ENCODE measurements at regions not wholly inside any gene's neighbourhood (a gene's known extent, or its start where the extent isn't known, plus 50 kb on each side); places are given as distances from the start of the nearest gene placed in this dataset.
"Not testable (repeated sequence)": the region's sequence is repeated elsewhere in the genome, so short reads cannot be mapped to it uniquely, and the experiment has no call there.

DNA sequence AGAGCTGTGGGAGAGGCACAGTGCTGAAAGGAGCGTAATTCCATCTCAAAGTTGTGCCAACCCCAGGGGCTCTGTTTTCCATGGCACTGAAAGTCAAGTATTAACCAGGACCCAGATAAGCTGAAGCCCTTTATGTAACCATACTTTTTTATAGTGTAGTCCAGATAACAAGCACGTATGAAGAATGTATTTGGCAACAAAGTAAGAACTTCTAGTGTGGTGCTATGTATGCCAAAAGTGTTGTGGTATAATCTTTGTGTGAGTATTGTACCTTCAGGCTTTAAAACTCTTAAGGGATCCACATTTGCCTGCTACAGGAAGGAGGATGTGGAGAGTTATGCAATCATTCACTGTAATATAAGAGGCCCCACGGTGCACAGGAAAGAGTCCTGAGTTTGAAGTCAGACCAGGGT, 129.4 kb downstream of the IBTK start:
- no peaks in the 10 kb centered on the region for H3K9me3 Mint-ChIP-seq
- H3K4me3 Mint-ChIP-seq = no peak overlapping the region
- H3K27ac Mint-ChIP-seq = no peak overlapping the region
- no peaks in the 10 kb centered on the region for H3K27me3 Mint-ChIP-seq
- peaks cover 4% of the 10 kb centered on the region for H3K4me1 Mint-ChIP-seq
- H3K36me3 Mint-ChIP-seq = peaks cover 1% of the 10 kb centered on the region
- ATAC-seq (ENCODE audit: low read depth) = no peak
- DNase-seq (ENCODE audit: low spot score in 2 of 2) = no peak

DNA sequence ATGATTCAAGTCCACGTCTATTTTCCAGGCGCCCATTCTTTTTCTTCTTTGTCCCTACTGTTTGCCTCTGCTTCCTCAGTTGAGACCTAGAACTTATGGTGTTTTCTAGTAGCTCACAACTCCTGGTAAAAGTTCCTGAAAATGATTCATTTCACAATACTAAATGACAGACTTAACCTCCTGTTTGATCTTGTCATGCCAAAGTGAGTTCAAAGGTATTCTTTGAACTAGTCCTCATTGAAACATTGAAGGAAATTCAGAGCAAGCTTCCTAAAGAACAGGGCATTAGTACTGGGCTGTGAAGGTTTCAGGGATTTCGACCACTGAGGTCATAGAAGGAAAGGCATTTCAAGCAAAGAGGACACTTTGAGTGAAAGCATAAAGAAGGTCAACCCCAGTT, 132.8 kb downstream of the IBTK start:
- ATAC-seq (ENCODE audit: low read depth) = no peak
- Mint-ChIP-seq H3K27ac (no peak overlapping the region), H3K4me1 (peaks cover 4% of the 10 kb centered on the region), H3K27me3 (no peaks in the 10 kb centered on the region), H3K9me3 (peaks cover 3% of the 10 kb centered on the region), H3K4me3 (no peak overlapping the region), H3K36me3 (no peaks in the 10 kb centered on the region)
- DNase-seq (ENCODE audit: low spot score in 2 of 2) = no peak

DNA sequence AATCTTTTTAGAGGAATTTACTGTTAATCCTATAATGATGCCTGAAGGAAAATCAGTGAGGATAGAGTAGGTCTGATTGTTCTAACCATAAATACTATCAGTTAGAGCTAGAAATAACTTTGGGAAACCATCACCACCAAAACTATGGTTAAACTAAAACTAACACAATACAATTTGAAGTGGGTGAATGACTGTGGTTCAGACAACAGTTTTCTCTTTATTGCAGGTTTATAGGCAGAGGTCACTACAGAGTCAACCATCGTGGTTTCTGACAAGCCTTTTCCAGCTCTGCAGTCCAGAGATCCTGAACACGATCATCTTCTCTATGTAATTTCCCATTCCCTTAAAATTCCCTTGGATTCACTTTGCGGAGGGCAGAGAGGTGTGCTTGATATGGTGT, 134.3 kb downstream of the IBTK start:
- H3K27ac Mint-ChIP-seq = no peak overlapping the region
- peaks cover 4% of the 10 kb centered on the region for H3K4me1 Mint-ChIP-seq
- no peak for ATAC-seq (ENCODE audit: low read depth)
- no peak for DNase-seq (ENCODE audit: low spot score in 2 of 2)
- no peaks in the 10 kb centered on the region for H3K27me3 Mint-ChIP-seq
- peaks cover 15% of the 10 kb centered on the region for H3K9me3 Mint-ChIP-seq
- H3K36me3 Mint-ChIP-seq = no peaks in the 10 kb centered on the region
- no peak overlapping the region for H3K4me3 Mint-ChIP-seq

DNA sequence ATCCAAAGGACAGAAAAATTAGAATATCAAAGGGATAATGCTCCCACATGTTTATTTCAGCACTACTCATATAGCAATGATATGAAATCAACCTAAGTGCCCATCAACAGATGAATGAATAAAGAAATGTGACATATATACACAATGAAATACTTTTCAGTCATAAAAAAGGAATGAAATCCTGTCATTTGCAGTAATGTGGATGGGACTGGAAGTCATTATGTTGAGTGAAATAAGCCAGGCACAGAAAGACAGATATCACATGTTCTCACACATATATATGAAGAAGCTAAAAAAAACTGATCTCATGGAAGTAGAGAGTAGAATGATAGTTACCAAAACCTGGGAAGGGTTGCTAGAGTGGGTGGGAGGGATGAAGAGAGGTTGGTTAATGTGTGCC, 135.7 kb downstream of the IBTK start:
- no peak for DNase-seq (ENCODE audit: low spot score in 2 of 2)
- peaks cover 4% of the 10 kb centered on the region for H3K4me1 Mint-ChIP-seq
- H3K27me3 Mint-ChIP-seq = no peaks in the 10 kb centered on the region
- peaks cover 15% of the 10 kb centered on the region for H3K9me3 Mint-ChIP-seq
- no peak overlapping the region for H3K27ac Mint-ChIP-seq
- H3K36me3 Mint-ChIP-seq = no peaks in the 10 kb centered on the region
- no peak for ATAC-seq (ENCODE audit: low read depth)
- H3K4me3 Mint-ChIP-seq = no peak overlapping the region

DNA sequence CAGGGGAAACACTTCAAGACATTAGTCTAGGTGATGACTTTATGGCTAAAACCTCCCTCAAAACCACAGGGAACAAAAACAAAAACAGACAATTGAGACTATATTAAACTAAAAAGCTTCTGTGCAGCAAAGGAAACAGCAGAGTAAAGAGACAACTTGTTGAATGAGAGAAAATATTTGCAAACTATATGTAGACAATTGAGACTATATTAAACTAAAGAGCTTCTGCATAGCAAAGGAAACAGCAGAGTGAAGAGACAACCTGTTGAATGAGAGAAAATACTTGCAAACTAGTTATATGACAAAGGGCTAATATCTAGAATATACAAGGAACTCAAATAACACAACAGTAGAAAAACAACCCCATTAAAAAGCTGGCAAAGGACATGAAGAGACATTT, 136.4 kb downstream of the IBTK start:
- H3K4me1 Mint-ChIP-seq = peaks cover 2% of the 10 kb centered on the region
- H3K27ac Mint-ChIP-seq = no peak overlapping the region
- DNase-seq (ENCODE audit: low spot score in 2 of 2) = no peak
- no peak for ATAC-seq (ENCODE audit: low read depth)
- no peak overlapping the region for H3K4me3 Mint-ChIP-seq
- no peaks in the 10 kb centered on the region for H3K36me3 Mint-ChIP-seq
- H3K27me3 Mint-ChIP-seq = no peaks in the 10 kb centered on the region
- H3K9me3 Mint-ChIP-seq = peaks cover 15% of the 10 kb centered on the region

DNA sequence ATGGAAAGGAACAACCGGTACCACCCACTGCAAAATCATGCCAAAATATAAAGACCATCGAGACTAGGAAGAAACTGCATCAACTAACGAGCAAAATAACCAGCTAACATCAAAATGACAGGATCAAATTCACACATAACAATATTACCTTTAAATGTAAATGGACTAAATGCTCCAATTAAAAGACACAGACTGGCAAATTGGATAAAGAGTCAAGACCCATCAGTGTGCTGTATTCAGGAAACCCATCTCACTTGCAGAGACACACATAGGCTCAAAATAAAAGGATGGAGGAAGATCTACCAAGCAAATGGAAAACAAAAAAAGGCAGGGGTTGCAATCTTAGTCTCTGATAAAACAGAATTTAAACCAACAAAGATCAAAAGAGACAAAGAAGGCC, 144.4 kb downstream of the IBTK start:
- ATAC-seq (ENCODE audit: low read depth); H3K27me3 Mint-ChIP-seq; H3K27ac Mint-ChIP-seq; H3K4me3 Mint-ChIP-seq; H3K4me1 Mint-ChIP-seq; H3K9me3 Mint-ChIP-seq; H3K36me3 Mint-ChIP-seq; DNase-seq (ENCODE audit: low spot score in 2 of 2): not testable (repeated sequence)

DNA sequence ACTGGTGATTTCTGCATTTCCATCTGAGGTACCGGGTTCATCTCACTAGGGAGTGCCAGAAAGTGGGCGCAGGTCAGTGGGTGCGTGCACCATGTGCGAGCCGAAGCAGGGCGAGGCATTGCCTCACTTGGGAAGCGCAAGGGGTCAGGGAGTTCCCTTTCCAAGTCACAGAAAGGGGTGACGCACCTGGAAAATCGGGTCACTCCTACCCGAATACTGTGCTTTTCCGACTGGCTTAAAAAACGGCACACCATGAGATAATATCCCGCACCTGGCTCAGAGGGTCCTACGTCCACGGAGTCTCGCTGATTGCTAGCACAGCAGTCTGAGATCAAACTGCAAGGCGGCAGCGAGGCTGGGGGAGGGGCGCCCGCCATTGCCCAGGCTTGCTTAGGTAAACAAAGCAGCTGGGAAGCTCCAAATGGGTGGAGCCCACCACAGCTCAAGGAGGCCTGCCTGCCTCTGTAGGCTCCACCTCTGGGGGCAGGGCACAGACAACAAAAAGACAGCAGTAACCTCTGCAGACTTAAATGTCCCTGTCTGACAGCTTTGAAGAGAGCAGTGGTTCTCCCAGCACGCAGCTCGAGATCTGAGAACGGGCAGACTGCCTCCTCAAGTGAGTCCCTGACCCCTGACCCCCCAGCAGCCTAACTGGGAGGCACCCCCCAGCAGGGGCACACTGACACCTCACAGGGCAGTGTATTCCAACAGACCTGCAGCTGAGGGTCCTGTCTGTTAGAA, 146.0 kb downstream of the IBTK start:
- H3K36me3 Mint-ChIP-seq; ATAC-seq (ENCODE audit: low read depth); H3K27ac Mint-ChIP-seq; H3K9me3 Mint-ChIP-seq; H3K27me3 Mint-ChIP-seq; DNase-seq (ENCODE audit: low spot score in 2 of 2); H3K4me3 Mint-ChIP-seq; H3K4me1 Mint-ChIP-seq: not testable (repeated sequence)

DNA sequence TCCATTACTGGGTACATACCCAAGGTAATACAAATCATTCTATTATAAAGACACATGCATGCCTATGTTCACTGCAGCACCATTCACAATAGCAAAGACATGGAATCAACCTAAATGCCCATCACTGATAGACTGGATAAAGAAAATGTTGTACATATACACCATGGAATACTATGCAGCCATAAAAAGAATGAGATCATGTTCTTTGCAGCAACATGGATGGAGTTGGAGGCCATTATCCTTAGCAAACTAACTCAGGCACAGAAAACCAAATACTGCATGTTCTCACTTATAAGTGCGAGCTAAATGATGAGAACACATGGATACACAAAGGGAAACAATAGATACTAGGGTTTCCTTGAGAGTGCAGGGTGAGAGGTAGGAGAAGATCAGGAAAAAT, 146.8 kb downstream of the IBTK start:
- H3K36me3 Mint-ChIP-seq; DNase-seq (ENCODE audit: low spot score in 2 of 2); H3K4me3 Mint-ChIP-seq; H3K4me1 Mint-ChIP-seq; H3K27ac Mint-ChIP-seq; H3K27me3 Mint-ChIP-seq; ATAC-seq (ENCODE audit: low read depth); H3K9me3 Mint-ChIP-seq: not testable (repeated sequence)

DNA sequence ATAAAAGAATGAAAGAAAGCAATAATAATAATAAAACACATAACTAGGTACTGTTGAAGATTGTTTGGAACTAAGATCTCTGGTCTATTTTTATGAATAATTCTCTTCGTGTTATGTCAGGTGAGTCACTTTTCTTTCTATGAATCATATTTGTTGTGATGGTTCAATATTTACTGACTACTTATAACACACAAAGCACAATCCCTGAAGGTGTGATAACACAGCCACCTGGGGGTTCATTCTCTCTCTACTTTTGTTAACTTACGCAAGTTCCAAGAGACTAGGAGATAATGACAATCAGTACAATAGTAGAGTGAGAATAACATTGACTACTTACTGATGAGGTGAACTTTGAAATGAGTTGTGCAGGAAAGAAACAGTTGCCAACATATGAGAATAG, 149.9 kb downstream of the IBTK start:
- Mint-ChIP-seq H3K9me3 (no peaks in the 10 kb centered on the region), H3K4me3 (no peak overlapping the region), H3K27me3 (peaks cover 3% of the 10 kb centered on the region), H3K36me3 (no peaks in the 10 kb centered on the region), H3K4me1 (no peaks in the 10 kb centered on the region), H3K27ac (no peak overlapping the region)
- DNase-seq (ENCODE audit: low spot score in 2 of 2) (no peak), ATAC-seq (ENCODE audit: low read depth) (no peak)

DNA sequence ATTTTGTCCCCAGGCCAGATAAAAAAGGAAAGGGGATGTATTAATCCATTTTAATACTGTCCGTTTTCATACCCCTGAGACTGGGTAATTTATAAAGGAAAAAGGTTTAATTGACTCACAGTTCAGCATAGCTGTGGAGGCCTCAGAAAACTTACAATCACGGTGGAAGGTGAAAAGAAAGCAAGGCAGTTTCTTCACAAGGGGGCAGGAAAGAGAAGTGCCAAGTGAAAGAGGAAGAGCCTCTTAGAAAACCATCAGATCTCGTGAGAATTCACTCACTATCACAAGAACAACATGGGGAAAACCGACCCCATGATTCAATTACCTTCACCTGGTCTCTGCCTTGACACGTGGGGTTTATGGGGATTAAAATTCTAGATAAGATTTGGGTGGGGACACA, 152.5 kb downstream of the IBTK start:
- H3K4me1 Mint-ChIP-seq = no peaks in the 10 kb centered on the region
- ATAC-seq (ENCODE audit: low read depth) (no peak), DNase-seq (ENCODE audit: low spot score in 2 of 2) (no peak)
- H3K27ac Mint-ChIP-seq = no peak overlapping the region
- H3K27me3 Mint-ChIP-seq = peaks cover 3% of the 10 kb centered on the region
- H3K4me3 Mint-ChIP-seq = no peak overlapping the region
- no peaks in the 10 kb centered on the region for H3K9me3 Mint-ChIP-seq
- no peaks in the 10 kb centered on the region for H3K36me3 Mint-ChIP-seq

DNA sequence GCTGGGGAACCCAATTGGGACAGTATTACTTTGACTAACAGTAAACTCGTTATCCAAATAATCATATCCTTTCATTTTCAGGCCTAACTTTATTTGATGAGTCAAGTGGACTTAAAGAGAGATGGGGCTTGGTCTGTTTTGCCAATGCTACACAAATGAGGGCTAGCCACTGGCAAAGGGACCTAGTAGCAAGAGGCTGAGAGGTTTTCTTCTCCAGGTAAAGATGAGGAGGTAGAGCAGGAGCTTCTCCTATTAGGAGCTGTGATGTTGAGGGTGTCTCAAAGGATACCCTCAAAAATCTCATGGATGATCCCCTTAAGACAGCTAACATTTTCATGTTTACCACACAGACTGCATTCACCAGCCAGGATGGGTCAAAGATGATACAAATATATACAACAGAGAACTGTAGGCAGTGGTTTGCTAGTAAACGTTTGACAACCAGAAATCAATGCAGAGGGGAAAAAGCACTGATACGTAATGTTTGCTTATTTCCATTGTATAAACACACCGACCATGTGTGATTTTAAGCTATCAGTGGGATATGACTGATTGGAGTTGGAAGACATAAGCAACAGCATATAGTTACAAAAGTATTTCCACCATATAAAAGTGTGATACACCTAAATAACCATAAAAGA, 153.3 kb downstream of the IBTK start:
- Mint-ChIP-seq H3K4me3 (no peak overlapping the region), H3K27me3 (peaks cover 3% of the 10 kb centered on the region), H3K4me1 (no peaks in the 10 kb centered on the region), H3K27ac (no peak overlapping the region), H3K9me3 (no peaks in the 10 kb centered on the region), H3K36me3 (no peaks in the 10 kb centered on the region)
- DNase-seq (ENCODE audit: low spot score in 2 of 2) = no peak
- no peak for ATAC-seq (ENCODE audit: low read depth)

DNA sequence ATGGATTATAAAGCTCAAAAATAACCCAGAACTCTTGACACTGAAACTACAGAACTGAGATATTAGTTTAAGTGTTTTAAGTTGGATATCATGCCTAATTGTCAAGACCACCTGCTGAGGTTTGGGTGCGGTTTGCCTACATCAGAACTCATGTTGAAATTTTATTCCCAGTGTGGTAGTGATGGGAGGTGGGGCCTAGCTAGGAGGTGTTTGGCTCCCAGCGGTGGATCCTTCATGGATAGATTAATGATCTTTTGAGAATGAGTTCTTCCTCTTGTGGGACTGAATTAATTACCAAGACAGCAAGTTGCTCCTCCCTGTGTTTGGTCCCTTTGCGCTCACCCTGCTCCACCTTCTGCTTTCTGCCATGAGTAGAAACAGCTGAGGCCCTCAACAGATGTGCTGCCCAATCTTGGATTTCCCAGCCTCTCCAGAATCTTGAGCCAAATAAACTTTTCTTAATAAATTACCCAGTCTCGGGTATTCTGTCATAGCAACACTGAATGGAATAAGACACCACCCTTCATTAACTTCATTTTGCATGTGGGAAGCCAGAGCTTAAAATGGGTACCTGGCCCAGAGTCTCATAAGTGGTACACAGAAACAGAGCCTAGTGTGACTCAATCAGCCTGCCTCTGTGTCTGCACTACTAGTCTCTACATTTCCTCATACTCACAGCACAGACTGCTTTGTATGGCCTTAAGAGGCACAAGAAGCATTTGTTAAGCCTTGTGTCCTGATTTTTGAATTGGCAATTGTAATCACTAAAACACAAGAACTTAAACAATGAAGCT, 158.4 kb downstream of the IBTK start:
- H3K4me3 Mint-ChIP-seq = no peak overlapping the region
- DNase-seq (ENCODE audit: low spot score in 2 of 2) (no peak), ATAC-seq (ENCODE audit: low read depth) (no peak)
- H3K27me3 Mint-ChIP-seq = no peaks in the 10 kb centered on the region
- H3K4me1 Mint-ChIP-seq = no peaks in the 10 kb centered on the region
- no peak overlapping the region for H3K27ac Mint-ChIP-seq
- H3K36me3 Mint-ChIP-seq = no peaks in the 10 kb centered on the region
- peaks cover 1% of the 10 kb centered on the region for H3K9me3 Mint-ChIP-seq

DNA sequence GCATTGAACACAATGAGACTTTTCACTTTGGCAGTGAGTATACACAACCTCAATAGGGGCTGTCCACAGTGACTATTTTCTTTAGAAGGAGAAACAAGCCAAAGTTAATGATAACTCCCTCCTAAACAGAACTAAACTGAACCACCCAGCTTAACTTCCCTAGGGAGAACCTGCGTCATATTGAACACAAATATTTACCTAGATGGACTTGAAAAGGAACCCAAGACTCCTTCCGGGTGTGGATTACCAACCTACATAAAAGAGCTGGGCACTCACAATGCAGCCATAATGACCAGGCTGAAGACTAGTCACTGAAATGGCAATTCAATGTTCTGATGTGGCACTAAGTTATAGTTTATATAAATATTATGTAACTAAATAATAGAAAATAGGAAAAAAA, 160.6 kb downstream of the IBTK start:
- H3K27me3 Mint-ChIP-seq = no peaks in the 10 kb centered on the region
- DNase-seq (ENCODE audit: low spot score in 2 of 2) (no peak), ATAC-seq (ENCODE audit: low read depth) (no peak)
- no peaks in the 10 kb centered on the region for H3K36me3 Mint-ChIP-seq
- no peak overlapping the region for H3K27ac Mint-ChIP-seq
- H3K4me3 Mint-ChIP-seq = no peak overlapping the region
- H3K9me3 Mint-ChIP-seq = peaks cover 1% of the 10 kb centered on the region
- H3K4me1 Mint-ChIP-seq = no peaks in the 10 kb centered on the region

DNA sequence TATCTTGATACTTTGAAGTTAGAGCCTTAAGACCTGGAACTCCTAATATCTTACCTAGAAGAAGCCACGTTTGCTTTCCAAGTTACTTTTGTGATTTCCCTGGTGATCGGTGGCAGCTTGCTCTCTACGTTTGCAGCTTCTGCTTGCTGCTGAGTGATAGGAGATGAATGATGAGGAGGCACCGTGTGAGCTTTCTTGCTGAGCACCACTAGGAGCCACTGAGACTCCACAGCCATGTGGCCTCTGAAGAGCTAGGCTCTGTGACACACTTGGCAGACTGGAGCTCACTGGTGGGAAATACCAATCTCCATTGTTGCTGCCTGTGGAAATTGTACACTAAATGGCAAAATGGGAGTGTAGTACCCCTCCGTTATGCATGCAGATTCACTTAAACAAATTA, 161.8 kb downstream of the IBTK start:
- Mint-ChIP-seq H3K27ac (no peak overlapping the region), H3K36me3 (no peaks in the 10 kb centered on the region), H3K27me3 (no peaks in the 10 kb centered on the region), H3K4me1 (no peaks in the 10 kb centered on the region), H3K4me3 (no peak overlapping the region), H3K9me3 (peaks cover 1% of the 10 kb centered on the region)
- no peak for DNase-seq (ENCODE audit: low spot score in 2 of 2)
- ATAC-seq (ENCODE audit: low read depth) = no peak
